Fibroblast of mammary gland (primary cell): ENCODE measurements at regions not wholly inside any gene's neighbourhood (a gene's known extent, or its start where the extent isn't known, plus 50 kb on each side); places are given as distances from the start of the nearest gene placed in this dataset.

Experiments
- DNase-seq: peaks from one replicate; pipeline ENCODE4 v3.0.0-alpha.2; 2010; ENCODE audit warnings: low read depth
- H3K4me3 ChIP-seq: 2 replicates; pipeline ENCODE4 v1.5.1; 2011; ENCODE audit warnings: low read depth, mild to moderate bottlenecking, low read length, moderate library complexity; ENCODE audit not compliant: control insufficient read depth
- CTCF ChIP-seq: conservative IDR thresholded peaks from 2 replicates; pipeline ENCODE4 v1.5.1; 2011; ENCODE audit warnings: low read depth, low read length, inconsistent platforms; ENCODE audit not compliant: control insufficient read depth, insufficient read depth

- no peak for DNase-seq
Observed at GRCh38 chr2:67667054-67667908, 270.1 kb downstream of the ETAA1 start.

GRCh38 chr2:67668538-67668937 lies 271.4 kb downstream of the ETAA1 start:
- no peak for DNase-seq
- no peak for TF ChIP-seq CTCF
- H3K4me3 ChIP-seq: no peak overlapping the region

More at GRCh38 chr2:67667054-67667908, 270.1 kb downstream of the ETAA1 start:
- TF ChIP-seq CTCF: no peak
- H3K4me3 ChIP-seq: no peak overlapping the region

- no peak overlapping the region for H3K4me3 ChIP-seq
- TF ChIP-seq CTCF: no peak
- no peak for DNase-seq
Observed at GRCh38 chr2:67669168-67669567, 272.0 kb downstream of the ETAA1 start.

GRCh38 chr2:67669766-67670165 lies 272.6 kb downstream of the ETAA1 start:
- H3K4me3 ChIP-seq: no peak overlapping the region
- TF ChIP-seq CTCF: no peak
- DNase-seq: no peak

GRCh38 chr2:67670747-67671183 lies 273.6 kb downstream of the ETAA1 start:
- no peak overlapping the region for H3K4me3 ChIP-seq
- DNase-seq: no peak
- no peak for TF ChIP-seq CTCF

GRCh38 chr2:67671464-67672450 lies 274.6 kb downstream of the ETAA1 start:
- DNase-seq: no peak
- TF ChIP-seq CTCF: no peak

More at GRCh38 chr2:67671464-67672450, 274.6 kb downstream of the ETAA1 start:
- H3K4me3 ChIP-seq: no peak overlapping the region
